KMS-11 (cell line): ENCODE measurements at regions not wholly inside any gene's neighbourhood (a gene's known extent, or its start where the extent isn't known, plus 50 kb on each side); places are given as distances from the start of the nearest gene placed in this dataset.
A peak's percentile ranks its signal among the peaks of the same experiment; 100 is the strongest.

ENCODE experiments used
- H2AFZ ChIP-seq: fragments of 200-600 bp; sonication (generic); 2 replicates; pipeline ENCODE4 v1.6.1; 2016; ENCODE audit warnings: antibody characterized with exemption, mixed run types, low read depth
- H3K27ac ChIP-seq: fragments of 200-600 bp; sonication (generic); 2 replicates; pipeline ENCODE4 v1.6.1; 2016; ENCODE audit warnings: mild to moderate bottlenecking, mixed run types
- H3K27me3 ChIP-seq: fragments of 200-600 bp; sonication (generic); 2 replicates; pipeline ENCODE4 v1.6.1; 2017; ENCODE audit warnings: mild to moderate bottlenecking, low read depth, mixed run types, moderate library complexity; ENCODE audit not compliant: insufficient read depth
- H3K36me3 ChIP-seq: fragments of 200-600 bp; sonication (generic); 2 replicates; pipeline ENCODE4 v1.6.1; 2017; ENCODE audit warnings: mild to moderate bottlenecking, mixed run types; ENCODE audit not compliant: insufficient read depth
- H3K4me1 ChIP-seq: fragments of 200-600 bp; sonication (generic); 2 replicates; pipeline ENCODE4 v1.6.1; 2016; ENCODE audit warnings: mild to moderate bottlenecking, low read depth, mixed run types; ENCODE audit not compliant: poor library complexity, severe bottlenecking
- H3K4me2 ChIP-seq: fragments of 200-600 bp; sonication (generic); 2 replicates; pipeline ENCODE4 v1.7.0; 2016; ENCODE audit warnings: mild to moderate bottlenecking, mixed run types
- H3K4me3 ChIP-seq: fragments of 200-600 bp; sonication (generic); IDR thresholded peaks from 2 replicates; pipeline ENCODE4 v1.6.1; 2017; ENCODE audit warnings: low read depth, low read length, mixed read lengths; ENCODE audit not compliant: insufficient read depth
- H3K79me2 ChIP-seq: fragments of 200-600 bp; sonication (generic); 2 replicates; pipeline ENCODE4 v1.6.1; 2016; ENCODE audit warnings: low read depth, mixed run types; ENCODE audit not compliant: insufficient read depth
- H3K9ac ChIP-seq: fragments of 200-600 bp; sonication (generic); 2 replicates; pipeline ENCODE4 v1.6.1; 2016; ENCODE audit warnings: mild to moderate bottlenecking, mixed run types
- H4K20me1 ChIP-seq: fragments of 200-600 bp; sonication (generic); 2 replicates; pipeline ENCODE4 v1.6.1; 2016; ENCODE audit warnings: mild to moderate bottlenecking, mixed run types; ENCODE audit not compliant: insufficient read depth
- TF ChIP-seq, protein P1 (sequence below): fragments of 200-600 bp; sonication (generic); conservative IDR thresholded peaks from 2 replicates; pipeline ENCODE4 v1.6.1; 2017; ENCODE audit warnings: low read depth, mild to moderate bottlenecking, antibody characterized with exemption, low read length, moderate library complexity, mixed read lengths

DNA sequence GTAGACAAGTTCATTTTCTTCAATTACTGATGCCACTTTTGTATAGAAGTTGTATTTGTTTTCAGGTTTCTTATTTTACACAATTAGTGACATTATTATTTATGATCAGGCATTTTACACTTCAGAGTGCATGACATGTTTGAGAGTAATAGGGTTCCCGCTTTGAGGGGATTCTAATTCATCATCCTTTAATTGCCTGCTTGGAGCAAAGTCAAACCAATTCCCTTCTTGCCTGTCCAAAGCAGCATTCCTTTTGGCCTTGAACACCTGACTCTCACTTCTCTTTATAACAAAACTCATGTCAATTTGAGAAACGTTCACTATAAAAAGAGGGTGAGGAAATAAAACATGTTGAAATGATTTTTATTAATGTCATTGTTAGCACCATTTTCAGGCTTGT lies 1149.4 kb downstream of the NXPH1 start:
- no peaks in the 10 kb centered on the region for H4K20me1 ChIP-seq
- H3K4me3 ChIP-seq: no peak overlapping the region
- no peaks in the 10 kb centered on the region for H3K79me2 ChIP-seq
- no peak overlapping the region for H3K9ac ChIP-seq
- no peaks in the 10 kb centered on the region; the same call in 1 of the 2 replicates for H3K36me3 ChIP-seq
- no peak overlapping the region for H3K4me2 ChIP-seq
- H2AFZ ChIP-seq: no peak overlapping the region
- H3K27me3 ChIP-seq: no peaks in the 10 kb centered on the region
- H3K27ac ChIP-seq: no peak overlapping the region
- TF ChIP-seq, protein P1, sequence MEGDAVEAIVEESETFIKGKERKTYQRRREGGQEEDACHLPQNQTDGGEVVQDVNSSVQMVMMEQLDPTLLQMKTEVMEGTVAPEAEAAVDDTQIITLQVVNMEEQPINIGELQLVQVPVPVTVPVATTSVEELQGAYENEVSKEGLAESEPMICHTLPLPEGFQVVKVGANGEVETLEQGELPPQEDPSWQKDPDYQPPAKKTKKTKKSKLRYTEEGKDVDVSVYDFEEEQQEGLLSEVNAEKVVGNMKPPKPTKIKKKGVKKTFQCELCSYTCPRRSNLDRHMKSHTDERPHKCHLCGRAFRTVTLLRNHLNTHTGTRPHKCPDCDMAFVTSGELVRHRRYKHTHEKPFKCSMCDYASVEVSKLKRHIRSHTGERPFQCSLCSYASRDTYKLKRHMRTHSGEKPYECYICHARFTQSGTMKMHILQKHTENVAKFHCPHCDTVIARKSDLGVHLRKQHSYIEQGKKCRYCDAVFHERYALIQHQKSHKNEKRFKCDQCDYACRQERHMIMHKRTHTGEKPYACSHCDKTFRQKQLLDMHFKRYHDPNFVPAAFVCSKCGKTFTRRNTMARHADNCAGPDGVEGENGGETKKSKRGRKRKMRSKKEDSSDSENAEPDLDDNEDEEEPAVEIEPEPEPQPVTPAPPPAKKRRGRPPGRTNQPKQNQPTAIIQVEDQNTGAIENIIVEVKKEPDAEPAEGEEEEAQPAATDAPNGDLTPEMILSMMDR: no peak
- H3K4me1 ChIP-seq: no peaks in the 10 kb centered on the region

DNA sequence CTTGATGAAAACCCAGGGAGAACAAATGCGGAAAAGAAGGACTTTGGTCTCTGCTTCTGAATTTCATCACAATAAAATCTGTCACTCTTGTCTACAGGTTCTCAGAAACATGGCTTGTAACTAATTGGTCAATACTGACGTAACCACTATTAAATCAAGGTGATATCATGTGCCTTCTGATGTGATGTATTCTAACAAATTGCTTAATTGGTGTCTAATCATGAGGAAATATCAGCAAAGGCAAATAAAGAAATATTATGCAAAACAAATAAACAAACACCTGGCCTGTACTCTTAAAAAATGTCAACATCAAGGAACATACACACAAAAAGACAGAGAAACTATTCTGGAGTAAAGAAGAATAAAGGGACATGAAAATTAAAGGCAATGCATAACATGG lies 1165.0 kb downstream of the NXPH1 start:
- Histone ChIP-seq H3K9ac (no peak overlapping the region), H3K4me1 (no peaks in the 10 kb centered on the region), H3K4me2 (no peak overlapping the region), H3K36me3 (no peaks in the 10 kb centered on the region), H3K27me3 (no peaks in the 10 kb centered on the region), H4K20me1 (no peaks in the 10 kb centered on the region), H3K4me3 (no peak overlapping the region), H2AFZ (no peak overlapping the region), H3K79me2 (no peaks in the 10 kb centered on the region), H3K27ac (no peak overlapping the region)
- TF ChIP-seq, protein P1: no peak

DNA sequence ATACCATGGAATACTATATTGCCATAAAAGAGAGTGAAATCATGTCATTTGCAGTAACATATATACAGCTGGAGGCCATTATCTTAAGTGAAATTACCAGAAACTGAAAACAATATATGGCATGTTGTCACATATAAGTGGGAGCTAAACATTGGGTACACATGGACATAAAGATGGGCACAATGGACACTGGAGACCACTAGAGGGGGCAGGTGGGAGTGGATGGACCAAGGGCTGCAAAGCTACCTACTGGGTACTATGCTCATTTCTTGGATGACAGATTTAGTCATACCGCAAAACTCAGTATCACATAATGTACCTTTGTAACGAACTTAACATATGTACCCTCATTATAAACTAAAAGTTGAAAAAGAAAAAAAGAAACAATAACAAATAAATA lies 1167.6 kb downstream of the NXPH1 start:
- Histone ChIP-seq H2AFZ (no peak overlapping the region), H3K4me2 (no peak overlapping the region), H3K27ac (no peak overlapping the region), H3K9ac (no peak overlapping the region), H3K36me3 (no peaks in the 10 kb centered on the region), H3K79me2 (no peaks in the 10 kb centered on the region), H3K27me3 (no peaks in the 10 kb centered on the region), H3K4me1 (no peaks in the 10 kb centered on the region), H4K20me1 (no peaks in the 10 kb centered on the region), H3K4me3 (no peak overlapping the region)
- TF ChIP-seq, protein P1: 0 out of 2 replicates have a peak, but pooled peaks have one; percentile 36

DNA sequence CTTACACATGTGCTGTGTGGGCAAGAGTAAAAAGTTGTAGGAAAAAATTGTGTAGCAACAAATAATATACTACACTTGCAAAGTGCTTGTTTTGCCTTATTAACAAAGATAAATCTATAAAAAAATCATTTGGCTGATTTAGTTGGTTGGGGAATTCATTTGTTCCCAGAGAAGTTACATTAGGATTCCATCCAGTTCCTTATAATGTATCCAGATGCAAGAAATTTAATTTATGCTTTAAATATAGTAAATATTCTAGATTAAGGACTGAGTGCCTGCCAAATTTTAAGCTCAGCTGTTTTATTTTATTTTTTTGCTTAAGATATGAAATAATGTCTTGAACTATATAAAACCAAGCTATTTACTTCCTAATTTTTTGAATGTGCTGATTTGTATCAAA lies 1169.9 kb downstream of the NXPH1 start:
- Histone ChIP-seq H3K36me3 (no peaks in the 10 kb centered on the region), H3K4me2 (no peak overlapping the region), H3K79me2 (no peaks in the 10 kb centered on the region), H3K4me3 (no peak overlapping the region), H4K20me1 (no peaks in the 10 kb centered on the region), H2AFZ (no peak overlapping the region), H3K27me3 (no peaks in the 10 kb centered on the region), H3K4me1 (no peaks in the 10 kb centered on the region), H3K9ac (no peak overlapping the region), H3K27ac (no peak overlapping the region)
- TF ChIP-seq, protein P1: no peak
